DND-41 (cell line): ENCODE measurements at regions not wholly inside any gene's neighbourhood (a gene's known extent, or its start where the extent isn't known, plus 50 kb on each side); places are given as distances from the start of the nearest gene placed in this dataset.

Source experiments
- ATAC-seq: fragments of 200-7000 bp; cut with Tn5 transposase; 3 replicates; pipeline ENCODE4 v1.9.1; 2021; ENCODE audit warnings: low read depth; ENCODE audit not compliant: insufficient read depth
- DNase-seq: peaks from one replicate; pipeline ENCODE4 v3.0.0-alpha.2; 2020
- H2AFZ ChIP-seq: 2 replicates; pipeline ENCODE4 v1.6.0; 2012; ENCODE audit warnings: low read depth, low read length
- H3K27ac ChIP-seq: 2 replicates; pipeline ENCODE4 v1.5.1; 2012; ENCODE audit warnings: low read length, inconsistent platforms
- H3K27me3 ChIP-seq: fragments of 200-600 bp; sonication (generic); 2 replicates; pipeline ENCODE4 v1.6.0; 2012; ENCODE audit warnings: low read length, mild to moderate bottlenecking, inconsistent platforms; ENCODE audit not compliant: insufficient read depth, poor library complexity
- H3K36me3 ChIP-seq: 2 replicates; pipeline ENCODE4 v1.5.1; 2012; ENCODE audit warnings: low read length, inconsistent platforms; ENCODE audit not compliant: insufficient read depth
- H3K4me1 ChIP-seq: 2 replicates; pipeline ENCODE4 v1.5.1; 2012; ENCODE audit warnings: mild to moderate bottlenecking, low read length; ENCODE audit not compliant: insufficient read depth
- H3K4me2 ChIP-seq: 2 replicates; pipeline ENCODE4 v1.6.0; 2012; ENCODE audit warnings: mild to moderate bottlenecking, moderate library complexity, low read length, inconsistent platforms; ENCODE audit not compliant: insufficient read depth
- H3K4me3 ChIP-seq, 2 experiments: fragments of 200-600 bp in 1 of 2; shearing (Covaris generic) in 1 of 2; 2 replicates each; pipeline ENCODE4 v1.5.1; 2012 to 2016; ENCODE audit warnings: inconsistent platforms in 2 of 2, low read length in 2 of 2, mild to moderate bottlenecking in 2 of 2, low read depth in 1 of 2, moderate library complexity in 1 of 2
- H3K79me2 ChIP-seq: 2 replicates; pipeline ENCODE4 v1.6.0; 2012; ENCODE audit warnings: low read length, inconsistent platforms; ENCODE audit not compliant: insufficient read depth
- H3K9ac ChIP-seq: 2 replicates; pipeline ENCODE4 v1.6.0; 2012; ENCODE audit warnings: low read depth, mild to moderate bottlenecking, inconsistent platforms, low read length, moderate library complexity
- H3K9me3 ChIP-seq: 2 replicates; pipeline ENCODE4 v1.5.1; 2012; ENCODE audit warnings: low read length, moderate library complexity, mild to moderate bottlenecking, inconsistent platforms; ENCODE audit not compliant: insufficient read depth, severe bottlenecking
- H4K20me1 ChIP-seq: 2 replicates; pipeline ENCODE4 v1.6.0; 2012; ENCODE audit warnings: low read length; ENCODE audit not compliant: insufficient read depth
- EZH2 ChIP-seq: IDR thresholded peaks from 3 replicates; pipeline ENCODE4 v1.6.1; 2012; ENCODE audit warnings: borderline replicate concordance, low read depth, mild to moderate bottlenecking, moderate library complexity, low read length, inconsistent platforms; ENCODE audit not compliant: severe bottlenecking
- TF ChIP-seq, protein P1 (sequence below): IDR thresholded peaks from 2 replicates; pipeline ENCODE4 v1.5.1; 2012; ENCODE audit warnings: borderline replicate concordance, low read length, moderate library complexity, mild to moderate bottlenecking; ENCODE audit not compliant: poor library complexity, severe bottlenecking; ENCODE audit errors: extremely low read depth

DNA sequence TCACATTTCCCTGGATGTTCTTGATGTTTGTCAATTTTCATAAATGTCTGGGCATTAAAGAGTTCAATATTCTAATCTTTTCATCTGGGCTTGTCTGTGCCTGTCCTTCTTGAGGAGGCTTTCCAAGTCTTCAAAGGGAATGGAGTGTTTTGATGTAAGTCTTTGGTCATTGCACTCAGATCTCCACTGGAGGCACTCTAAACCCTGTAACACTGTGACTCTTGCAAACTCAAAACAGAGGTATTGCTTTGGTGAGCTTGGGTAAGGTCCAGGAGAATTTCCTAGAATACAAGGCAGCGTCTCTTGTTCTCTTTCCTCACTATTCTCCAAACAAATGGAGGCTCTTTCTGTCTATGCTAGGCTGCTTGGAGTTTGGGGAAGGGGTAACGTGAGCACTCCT is 1118.1 kb upstream of the PABPC4L start:
- Histone ChIP-seq H4K20me1 (no peaks in the 10 kb centered on the region), H3K27ac (no peak overlapping the region), H2AFZ (no peak overlapping the region), H3K9me3 (peaks cover 11% of the 10 kb centered on the region), H3K4me1 (no peaks in the 10 kb centered on the region), H3K36me3 (no peaks in the 10 kb centered on the region), H3K27me3 (no peaks in the 10 kb centered on the region), H3K79me2 (no peaks in the 10 kb centered on the region), H3K4me2 (no peak overlapping the region), H3K9ac (no peak overlapping the region), H3K4me3 (no peak overlapping the region)
- TF ChIP-seq, protein P1, sequence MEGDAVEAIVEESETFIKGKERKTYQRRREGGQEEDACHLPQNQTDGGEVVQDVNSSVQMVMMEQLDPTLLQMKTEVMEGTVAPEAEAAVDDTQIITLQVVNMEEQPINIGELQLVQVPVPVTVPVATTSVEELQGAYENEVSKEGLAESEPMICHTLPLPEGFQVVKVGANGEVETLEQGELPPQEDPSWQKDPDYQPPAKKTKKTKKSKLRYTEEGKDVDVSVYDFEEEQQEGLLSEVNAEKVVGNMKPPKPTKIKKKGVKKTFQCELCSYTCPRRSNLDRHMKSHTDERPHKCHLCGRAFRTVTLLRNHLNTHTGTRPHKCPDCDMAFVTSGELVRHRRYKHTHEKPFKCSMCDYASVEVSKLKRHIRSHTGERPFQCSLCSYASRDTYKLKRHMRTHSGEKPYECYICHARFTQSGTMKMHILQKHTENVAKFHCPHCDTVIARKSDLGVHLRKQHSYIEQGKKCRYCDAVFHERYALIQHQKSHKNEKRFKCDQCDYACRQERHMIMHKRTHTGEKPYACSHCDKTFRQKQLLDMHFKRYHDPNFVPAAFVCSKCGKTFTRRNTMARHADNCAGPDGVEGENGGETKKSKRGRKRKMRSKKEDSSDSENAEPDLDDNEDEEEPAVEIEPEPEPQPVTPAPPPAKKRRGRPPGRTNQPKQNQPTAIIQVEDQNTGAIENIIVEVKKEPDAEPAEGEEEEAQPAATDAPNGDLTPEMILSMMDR, result peak; percentile 18
- TF ChIP-seq EZH2, result no peak
- no peak for DNase-seq
- no peak for ATAC-seq

DNA sequence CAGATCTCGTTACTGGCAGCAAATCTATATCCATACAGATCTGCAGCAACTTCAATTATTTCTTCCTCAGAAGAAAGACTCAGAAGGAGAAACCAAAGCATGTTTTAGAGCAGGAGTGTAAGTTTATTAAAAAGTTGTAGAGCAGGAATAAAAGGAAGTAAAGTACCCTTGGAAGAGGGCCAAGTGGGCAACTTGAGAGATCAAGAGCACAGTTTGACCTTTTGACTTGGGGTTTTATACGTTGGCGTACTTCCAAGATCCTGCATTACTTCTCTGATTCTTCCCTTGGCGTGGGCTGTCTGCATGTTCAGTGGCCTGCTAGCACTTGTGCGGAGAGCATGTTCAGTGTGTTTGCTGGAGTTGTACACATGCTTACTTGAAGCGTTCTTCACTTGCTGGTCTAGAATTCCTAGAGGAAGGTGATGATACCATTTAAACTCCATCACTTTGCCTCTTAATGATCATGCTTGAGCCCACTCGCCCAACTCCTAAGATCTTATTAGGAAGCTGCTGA is 1114.7 kb upstream of the PABPC4L start:
- Histone ChIP-seq H3K4me1 (no peaks in the 10 kb centered on the region), H3K4me2 (no peak overlapping the region), H4K20me1 (no peaks in the 10 kb centered on the region), H3K27me3 (no peaks in the 10 kb centered on the region), H3K79me2 (no peaks in the 10 kb centered on the region), H2AFZ (no peak overlapping the region), H3K27ac (no peak overlapping the region), H3K9me3 (peaks cover 6% of the 10 kb centered on the region), H3K9ac (no peak overlapping the region), H3K4me3 (no peak overlapping the region), H3K36me3 (no peaks in the 10 kb centered on the region)
- DNase-seq, result no peak
- ATAC-seq, result no peak
- TF ChIP-seq, protein P1, result no peak
- TF ChIP-seq EZH2, result no peak

DNA sequence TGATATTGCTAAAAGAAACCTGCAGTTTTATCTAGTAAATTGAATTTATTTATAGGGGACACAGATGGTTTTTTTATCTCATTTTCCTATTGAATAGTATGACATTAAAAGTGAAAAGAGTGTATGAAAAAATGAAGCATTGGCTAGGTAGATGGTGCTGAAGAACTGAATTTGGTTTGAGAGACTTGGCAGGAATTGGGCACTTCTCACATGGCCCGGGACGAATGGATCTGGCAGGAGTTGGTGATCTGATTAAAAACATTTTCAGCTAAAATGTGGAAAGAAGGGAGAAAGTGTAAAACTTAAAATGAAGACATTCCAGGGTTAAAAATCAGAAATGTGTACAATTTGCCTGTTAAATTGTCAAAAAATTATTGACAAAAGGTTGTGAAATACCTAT is 1088.5 kb upstream of the PABPC4L start:
- Histone ChIP-seq H3K79me2 (no peaks in the 10 kb centered on the region), H2AFZ (no peak overlapping the region), H3K4me1 (no peaks in the 10 kb centered on the region), H3K27ac (no peak overlapping the region), H3K27me3 (no peaks in the 10 kb centered on the region), H3K4me3 (no peak overlapping the region), H3K9me3 (no peaks in the 10 kb centered on the region), H3K4me2 (no peak overlapping the region), H3K9ac (no peak overlapping the region), H4K20me1 (no peaks in the 10 kb centered on the region), H3K36me3 (no peaks in the 10 kb centered on the region)
- no peak for TF ChIP-seq EZH2
- TF ChIP-seq, protein P1, result no peak
- ATAC-seq, result no peak
- DNase-seq, result no peak

DNA sequence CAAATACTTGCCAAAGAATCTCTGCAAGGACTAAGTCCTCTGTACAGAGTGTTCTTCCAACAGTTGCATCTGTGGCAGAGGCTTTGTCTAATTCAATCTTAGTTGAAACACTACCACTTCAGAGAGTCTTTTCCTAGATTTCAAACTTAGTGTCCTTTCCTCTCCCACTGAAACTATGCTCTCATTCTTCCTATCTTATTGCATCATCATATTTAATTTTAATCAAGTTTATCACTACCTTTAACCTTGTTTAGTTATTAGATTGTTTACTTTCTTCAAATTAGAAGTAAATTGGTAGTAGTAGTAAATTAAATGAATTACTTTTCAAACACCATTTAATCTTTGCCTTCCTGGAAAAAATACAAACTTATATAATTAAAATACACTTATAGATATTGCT is 1082.3 kb upstream of the PABPC4L start:
- DNase-seq (no peak), ATAC-seq (no peak)
- Histone ChIP-seq H3K4me1 (no peaks in the 10 kb centered on the region), H3K79me2 (no peaks in the 10 kb centered on the region), H3K27me3 (no peaks in the 10 kb centered on the region), H4K20me1 (no peaks in the 10 kb centered on the region), H3K4me2 (no peak overlapping the region), H3K4me3 (no peak overlapping the region), H3K9ac (no peak overlapping the region), H3K36me3 (no peaks in the 10 kb centered on the region), H3K27ac (no peak overlapping the region), H3K9me3 (no peaks in the 10 kb centered on the region), H2AFZ (no peak overlapping the region; the same call in 1 of the 2 replicates)
- TF ChIP-seq, protein P1, result no peak
- TF ChIP-seq EZH2, result no peak
